Stimulated activated CD8-positive, alpha-beta memory T cell treated with anti-CD3 and anti-CD28 coated beads, Interleukin-7, amount 100 ng/mL, for 4 hours (primary cell): ENCODE measurements at regions not wholly inside any gene's neighbourhood (a gene's known extent, or its start where the extent isn't known, plus 50 kb on each side); places are given as distances from the start of the nearest gene placed in this dataset.
"Not testable (repeated sequence)": the region's sequence is repeated elsewhere in the genome, so short reads cannot be mapped to it uniquely, and the experiment has no call there.

ENCODE experiments used
- DNase-seq, 2 donors: peaks; one replicate each; pipeline ENCODE4 v3.0.0-alpha.2; 2020; ENCODE audit warnings: low read depth in 2 of 2

DNA sequence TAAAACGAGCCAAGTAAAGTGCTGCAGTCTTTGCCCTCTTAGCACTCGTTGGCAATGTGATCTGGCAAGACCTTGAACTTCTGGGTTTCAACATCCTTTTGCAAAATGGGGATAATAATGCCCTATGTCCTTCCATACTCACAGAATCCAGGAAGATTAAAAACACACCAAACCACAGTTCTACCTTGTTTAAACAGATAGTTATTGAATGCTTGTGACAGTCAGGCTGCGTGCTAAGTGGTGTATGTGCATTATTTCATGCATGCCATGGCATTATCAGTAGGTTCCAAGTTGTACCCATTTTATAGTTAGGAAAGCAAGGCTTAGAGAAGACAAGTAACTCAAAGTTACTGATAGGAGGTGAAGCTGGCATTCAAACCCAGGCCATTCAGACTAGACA, 308.6 kb upstream of the PROX1 start:
- no peak for DNase-seq

DNA sequence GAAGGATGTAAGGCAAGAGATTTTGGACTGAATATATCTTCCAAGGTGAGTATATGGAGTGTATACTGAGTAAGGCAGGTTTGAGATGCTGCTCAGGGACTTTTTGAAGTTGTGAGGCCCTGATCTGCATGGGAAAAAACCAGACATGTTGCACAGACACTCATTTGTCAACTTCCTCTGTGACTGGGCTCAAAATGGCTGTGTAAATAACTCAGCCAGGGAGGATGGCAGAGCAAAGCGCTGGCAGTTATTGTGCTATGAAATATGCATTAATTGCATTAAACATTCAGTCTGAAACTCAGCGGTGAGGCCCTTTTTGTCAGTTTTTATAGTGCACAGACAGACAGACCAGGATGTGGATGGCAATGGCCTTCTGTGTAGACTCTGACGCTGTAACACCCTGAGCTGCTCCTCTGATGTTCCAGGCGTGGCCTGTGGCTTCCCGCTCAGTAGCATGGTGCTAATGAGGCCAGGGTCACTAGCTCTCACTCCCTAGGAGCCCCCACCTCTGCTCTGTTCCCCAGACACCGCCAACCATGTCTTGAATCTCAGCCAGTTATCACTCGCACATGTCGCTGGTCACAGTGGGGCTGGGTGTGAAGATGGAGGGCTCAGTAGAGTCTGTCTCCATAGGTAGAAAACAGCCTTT, 307.0 kb upstream of the PROX1 start:
- DNase-seq = no peak

DNA sequence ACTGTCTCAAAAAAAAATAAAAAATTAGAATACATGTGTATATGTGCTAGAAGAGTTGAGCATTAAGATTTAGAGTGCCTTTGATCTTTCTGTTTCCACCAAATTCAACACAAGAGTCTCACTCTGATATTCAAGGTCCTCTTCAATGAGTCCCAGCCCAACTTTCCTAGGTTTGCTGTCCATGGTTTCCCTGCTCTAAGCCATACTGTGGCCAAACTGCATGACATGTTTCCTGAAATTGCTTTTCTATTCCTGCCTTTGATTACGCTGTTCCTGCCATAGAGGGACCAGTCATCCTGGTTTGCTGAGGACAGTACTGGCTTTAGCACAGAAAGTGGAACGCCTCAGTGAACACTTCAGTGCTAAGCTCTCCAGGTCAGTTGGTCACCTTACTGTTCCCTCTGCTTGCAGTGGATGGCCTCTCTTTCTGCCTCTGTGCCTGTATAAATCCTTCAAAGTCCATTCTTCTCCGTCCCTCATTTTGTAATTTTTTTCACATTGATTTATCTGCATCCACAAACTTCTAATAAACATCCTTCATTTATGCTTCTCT, 305.9 kb upstream of the PROX1 start:
- no peak for DNase-seq

DNA sequence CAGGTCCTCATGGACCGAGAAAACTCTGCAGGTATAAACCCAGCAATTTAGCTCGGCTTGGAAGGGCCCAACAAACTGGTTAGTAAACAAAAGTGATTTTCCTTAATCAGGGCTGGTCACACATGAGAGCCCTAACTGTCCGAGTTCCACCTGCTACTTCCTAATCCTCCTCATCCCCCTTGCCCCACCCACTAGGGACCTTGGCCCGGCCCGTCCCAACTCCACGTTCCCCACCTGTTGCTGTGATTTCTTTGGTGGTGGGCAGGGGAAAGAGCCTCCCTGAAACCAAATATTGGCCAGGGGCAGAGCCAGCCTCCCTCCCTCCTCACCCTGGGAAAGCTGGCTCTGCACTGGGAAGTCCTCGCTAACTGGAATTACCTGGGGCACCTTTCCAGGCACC, 304.2 kb upstream of the PROX1 start:
- no peak for DNase-seq

DNA sequence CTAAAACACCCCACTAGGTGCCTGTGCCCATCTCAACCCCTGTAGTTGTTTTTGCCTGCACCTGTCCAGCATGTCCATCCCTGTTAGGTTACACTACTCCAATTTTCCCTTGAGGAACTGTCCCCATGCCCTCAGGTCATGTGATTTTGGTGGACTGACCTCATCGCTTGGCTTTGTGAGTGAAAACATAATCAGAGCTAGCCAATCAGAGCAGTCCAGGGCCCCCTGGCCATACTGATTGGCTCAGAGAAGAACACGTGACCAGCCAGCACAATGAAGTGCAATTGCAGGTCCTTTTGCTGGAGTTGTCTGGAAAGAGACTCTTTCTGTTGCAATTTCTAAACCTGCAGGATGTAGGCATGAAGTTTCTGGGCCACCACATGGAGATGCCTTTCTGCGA, 303.3 kb upstream of the PROX1 start:
- DNase-seq = no peak

DNA sequence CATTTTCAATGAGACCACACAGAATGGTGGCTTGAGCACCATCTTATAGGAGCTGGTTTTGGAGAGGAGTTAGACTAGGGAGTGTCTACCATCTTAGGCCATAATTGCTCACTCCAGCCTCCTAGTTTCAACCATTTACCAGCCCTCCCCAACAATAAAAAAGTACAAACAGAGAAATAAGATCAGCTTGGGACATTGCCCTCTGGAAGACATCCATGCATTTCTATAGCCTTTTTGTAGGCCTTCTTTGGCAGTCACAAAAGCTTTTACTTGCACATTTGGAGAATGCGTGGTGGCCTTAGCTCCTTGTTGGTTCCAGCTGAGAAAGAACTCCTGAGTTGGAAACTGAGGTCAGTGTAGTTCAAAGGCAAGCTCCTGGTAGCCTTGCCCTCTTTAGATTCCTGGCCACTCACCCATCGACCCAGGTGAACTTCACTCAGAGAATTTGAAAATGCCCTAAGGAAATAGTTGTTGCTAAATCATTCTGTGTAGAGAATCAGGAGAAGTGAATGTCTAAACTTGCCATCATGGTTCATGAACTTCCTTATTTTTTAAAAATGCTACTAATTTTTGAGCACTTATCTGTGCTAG, 301.7 kb upstream of the PROX1 start:
- no peak for DNase-seq

DNA sequence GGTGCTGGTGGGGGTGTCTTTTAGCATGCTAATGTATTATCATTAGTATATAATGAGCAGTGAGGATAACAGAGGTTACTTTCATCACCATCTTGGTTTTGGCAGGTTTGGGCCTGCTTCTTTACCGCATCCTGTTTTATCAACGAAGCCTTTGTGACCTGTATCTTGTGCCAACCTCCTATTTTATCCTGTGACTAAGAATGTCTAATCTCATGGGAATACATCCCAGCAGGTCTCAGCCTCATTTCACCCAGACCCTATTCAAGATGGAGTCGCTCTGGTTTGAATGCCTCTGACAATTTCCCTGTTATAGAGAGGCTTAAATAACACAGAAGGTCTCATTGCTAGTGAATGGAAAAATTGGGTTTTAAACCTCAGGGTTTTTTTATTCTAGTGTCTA, 300.8 kb upstream of the PROX1 start:
- no peak for DNase-seq

DNA sequence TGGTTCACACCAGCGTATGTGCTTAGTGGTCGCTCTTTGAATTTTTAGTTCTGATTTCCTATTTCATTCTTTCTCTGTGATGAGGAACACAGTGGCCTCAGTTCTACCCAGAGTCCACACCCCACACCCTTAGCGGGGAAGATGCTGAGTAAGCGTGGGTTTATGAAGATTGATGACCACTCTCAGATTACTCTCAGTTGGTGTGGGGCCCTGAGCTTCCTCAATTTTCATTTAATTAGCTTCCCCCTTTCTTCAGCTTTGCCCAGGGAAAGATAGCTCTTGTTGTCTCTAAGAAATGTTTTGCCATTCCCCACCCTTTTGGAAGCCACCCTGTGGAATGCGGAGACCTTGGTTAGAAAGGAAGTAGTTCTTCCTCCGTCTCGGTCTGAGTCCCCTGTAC, 299.9 kb upstream of the PROX1 start:
- DNase-seq = no peak

DNA sequence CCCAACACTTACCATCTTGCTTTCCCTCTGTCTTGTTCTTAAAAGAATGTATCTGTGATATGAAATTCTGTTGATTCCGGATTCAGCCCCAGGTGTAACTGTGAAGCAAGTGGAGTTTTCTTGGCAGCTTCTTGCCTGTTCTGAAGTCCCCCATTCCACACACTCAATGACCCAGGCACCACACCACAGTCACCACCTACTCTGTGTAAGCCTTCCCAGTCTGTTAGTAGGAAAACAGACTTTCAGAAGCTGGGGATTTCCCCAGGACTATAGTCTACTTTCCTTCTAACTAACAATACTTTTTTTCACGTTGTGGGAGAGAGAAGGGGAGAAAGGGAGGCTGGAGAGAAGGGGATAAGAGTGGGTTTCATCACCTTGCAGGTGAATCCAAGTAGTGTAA, 299.1 kb upstream of the PROX1 start:
- DNase-seq = no peak

DNA sequence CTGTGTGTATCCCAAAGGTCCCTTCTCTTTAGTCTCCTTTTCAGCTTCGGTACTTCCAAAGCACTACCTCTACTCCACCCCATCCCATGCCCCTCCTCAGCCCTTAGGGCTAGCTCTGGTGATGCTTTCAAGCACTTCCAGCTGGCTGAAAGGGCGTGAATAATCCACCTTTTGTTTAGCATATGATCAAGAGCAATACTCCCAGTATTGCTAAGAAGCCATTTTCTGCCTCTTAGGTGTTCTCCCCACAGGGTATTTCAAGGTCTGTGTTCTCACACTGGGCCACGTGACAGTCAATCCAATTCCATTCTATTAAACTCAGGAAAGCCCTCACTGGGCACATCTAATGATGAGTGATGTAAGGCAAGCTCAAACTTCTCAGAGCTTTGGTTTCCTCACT, 298.5 kb upstream of the PROX1 start:
- no peak for DNase-seq

DNA sequence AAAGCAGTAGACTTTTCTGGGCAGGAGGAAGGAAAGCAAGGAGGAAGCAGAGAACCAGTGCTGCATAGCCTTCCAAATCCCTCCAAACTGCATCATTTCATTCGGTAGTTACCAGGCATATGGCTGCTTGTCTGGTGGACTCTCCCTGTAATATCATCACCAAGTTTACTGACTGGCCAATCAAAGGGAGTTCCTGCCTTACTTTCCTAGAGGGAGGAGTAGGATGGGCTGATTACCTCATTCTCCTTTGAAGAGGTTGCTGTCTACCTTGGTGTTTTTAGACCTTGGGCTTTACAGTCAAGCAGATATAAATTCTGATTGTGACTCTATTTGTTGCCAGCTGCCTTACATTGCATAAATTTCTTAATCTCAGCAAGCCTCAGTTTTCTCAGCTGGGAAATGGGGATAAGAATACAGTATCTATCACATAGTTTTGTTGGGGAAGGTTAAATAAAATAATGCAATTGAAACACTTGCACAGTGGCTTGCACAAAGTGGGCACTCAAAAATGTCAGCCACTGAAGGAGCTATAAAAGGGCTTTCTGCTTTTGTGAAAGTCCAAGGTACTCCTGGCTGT, 297.3 kb upstream of the PROX1 start:
- DNase-seq = no peak

DNA sequence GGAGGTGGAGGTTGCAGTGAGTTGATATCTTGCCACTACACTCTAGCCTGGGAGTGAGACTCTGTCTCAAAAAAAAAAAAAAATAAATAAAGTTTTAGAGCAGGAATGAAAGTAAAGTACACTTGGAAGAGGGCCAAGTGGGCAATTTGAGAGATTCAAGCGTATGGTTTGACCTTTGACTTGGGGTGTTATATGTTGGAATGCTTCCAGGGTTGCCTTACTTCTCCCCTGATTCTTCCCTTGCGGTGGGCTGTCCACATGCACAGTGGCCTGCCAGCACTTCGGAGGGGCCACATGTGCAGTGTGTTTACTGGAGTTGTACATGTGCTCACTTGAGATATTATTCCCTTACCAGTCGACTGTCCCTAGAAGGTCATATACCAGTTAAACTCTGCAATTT, 295.5 kb upstream of the PROX1 start:
- DNase-seq = no peak

DNA sequence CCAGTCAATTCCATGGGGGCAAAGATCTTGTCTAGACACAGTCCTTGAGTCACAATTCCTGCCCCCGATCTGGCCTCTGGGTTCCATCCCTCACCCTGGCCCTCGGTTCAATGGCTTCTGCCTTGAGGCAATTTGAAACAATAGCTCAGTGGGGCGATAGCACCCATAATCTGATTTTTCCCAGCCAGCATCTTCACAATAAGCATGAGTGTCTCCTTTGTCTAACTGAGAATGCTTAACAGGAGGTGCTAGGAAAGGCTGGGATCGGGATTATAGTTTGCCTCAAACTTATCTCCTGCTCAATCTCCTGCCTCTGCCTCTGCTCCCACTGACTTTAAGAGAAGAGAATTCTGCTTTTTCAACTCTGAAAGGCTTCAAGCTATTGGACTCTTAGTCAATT, 293.9 kb upstream of the PROX1 start:
- no peak for DNase-seq

DNA sequence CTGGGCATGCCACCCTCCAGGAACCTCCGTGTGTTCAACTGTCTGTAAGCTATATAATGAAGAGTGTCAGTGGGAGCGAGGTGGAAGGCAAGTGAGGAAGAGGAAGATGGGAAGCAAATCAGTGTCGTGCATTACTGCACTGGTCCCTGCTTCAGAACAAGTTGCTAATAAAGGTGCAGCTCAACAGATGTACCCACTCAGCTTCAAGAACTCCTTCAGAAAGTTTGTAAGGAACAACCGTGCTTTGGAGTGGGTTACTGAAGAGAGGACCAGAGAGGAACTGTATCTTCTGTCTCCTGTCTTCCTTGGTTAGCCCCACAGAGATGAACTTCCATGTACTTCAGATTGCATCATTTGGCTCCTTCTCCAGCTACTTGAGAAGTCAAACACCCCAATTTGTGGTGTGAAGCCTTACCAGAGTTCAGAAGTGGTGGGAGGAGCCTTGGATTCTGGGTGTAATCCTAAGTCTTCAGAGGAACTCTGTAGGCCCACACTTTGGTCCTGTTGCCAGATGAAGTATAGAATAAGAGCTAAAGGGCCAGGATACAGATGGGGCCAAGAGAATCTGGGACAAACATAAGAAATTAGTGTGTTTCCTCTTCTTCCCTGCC, 290.5 kb upstream of the PROX1 start:
- DNase-seq = no peak

DNA sequence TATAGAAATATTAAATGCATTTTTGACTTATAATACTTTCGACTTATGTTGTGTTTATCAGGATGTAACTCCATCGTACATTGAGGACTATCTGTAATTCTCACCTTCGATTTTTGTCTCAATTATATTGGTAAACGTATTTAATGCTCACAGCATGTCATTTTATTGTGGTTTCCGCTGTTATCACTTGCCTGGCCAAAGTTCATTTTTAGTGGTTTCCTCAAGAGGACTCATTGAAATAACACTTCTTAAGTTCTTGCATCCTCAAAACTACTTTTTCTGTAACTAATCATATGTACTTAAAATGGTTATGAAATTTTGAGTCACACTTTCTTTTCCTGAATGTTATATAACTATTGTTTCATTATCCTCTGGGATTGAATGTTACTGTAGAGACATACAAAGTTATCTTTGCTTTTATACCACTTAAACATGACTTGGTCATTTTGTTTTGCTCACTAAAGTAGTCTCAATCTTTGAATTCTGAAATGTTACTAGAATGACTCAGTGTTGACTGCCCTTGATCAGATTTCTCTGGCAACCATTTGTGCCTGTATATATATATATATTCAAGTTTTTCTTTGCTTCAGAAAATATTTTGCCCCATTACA, 289.6 kb upstream of the PROX1 start:
- no peak for DNase-seq

DNA sequence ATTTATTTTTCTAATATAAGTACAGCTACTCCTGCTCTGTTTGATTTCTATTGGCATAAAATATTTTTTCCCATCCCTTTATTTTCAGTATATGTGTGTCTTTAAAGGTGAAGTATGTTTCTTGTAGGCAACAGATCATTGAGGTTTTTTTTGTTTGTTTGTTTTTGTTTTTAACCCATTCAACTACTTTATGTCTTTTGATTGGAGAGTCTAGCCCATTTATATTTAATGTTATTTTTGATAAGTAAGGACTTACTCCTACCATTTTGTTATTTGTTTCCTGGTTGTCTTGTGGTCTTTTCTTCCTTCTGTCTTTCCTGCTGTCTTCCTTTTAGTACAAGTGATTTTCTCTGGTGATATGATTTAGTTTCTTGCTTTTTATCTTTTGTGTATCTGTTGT, 285.1 kb upstream of the PROX1 start:
- DNase-seq = no peak

DNA sequence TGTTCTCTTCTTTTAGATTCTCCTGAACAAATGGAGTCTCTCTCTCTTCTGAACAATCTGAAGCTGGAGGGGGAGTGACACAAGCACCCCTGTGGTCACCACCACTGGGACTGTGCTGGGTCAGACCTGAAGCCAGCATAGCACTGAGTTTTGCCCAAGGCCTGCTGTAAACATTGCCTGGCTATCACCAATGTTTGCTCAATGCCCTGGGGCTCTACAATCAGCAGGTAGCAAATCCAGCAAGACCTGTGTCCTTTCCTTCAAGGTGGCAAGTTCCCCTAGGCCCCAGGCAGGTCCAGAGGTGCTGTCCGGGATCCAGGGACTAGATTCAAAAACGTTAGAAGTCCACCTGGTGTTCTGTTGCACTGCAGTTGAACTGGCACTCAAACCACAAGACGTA, 282.8 kb upstream of the PROX1 start:
- DNase-seq = no peak

DNA sequence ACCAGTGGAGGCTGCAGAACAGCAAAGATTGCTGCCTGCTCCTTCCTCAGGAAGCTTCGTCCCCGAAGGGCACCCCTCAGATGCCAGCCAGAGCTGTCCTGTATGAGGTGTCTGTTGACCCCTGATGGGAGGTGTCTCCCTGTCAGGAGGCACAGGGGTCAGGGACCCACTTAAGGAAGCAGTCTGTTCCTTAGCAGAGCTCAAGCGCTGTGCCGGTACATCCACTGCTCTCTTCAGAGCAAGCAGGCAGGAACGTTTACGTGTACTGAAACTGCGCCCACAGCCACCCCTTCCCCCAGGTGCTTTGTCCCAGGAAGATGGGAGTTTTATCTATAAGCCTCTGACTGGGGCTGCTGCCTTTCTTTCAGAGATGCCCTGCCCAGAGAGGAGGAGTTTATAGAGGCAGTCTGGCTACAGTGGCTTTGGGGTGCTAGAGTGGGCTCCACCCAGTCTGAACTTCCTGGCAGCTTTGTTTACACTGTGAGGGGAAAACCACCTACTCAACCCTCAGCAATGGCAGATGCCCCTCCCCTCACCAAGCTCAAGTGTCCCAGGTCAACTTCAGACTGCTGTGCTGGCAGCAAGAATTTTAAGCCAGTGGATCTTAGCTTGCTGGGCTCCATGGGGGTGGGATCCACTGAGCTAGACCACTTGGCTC, 275.8 kb upstream of the PROX1 start:
- not testable (repeated sequence) for DNase-seq

DNA sequence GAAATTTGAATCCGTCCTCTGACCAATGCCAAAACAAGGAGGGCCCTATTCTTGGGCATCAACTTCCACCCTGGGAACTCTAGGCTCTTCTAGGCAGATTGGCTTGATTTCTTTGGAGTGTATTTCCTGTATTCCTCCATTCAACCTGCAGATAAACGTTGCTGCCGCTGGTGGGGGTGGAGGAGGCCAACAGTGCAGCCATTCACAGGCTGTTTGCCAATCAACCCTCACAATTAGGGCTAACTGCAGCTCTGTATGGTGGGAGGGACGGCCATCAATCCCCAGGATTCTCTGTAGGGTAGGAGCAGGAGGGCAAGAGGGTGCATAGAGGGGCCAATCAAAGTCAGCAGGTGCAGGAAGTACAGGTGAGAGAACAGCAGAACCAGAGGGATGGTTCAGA, 273.1 kb upstream of the PROX1 start:
- no peak for DNase-seq

DNA sequence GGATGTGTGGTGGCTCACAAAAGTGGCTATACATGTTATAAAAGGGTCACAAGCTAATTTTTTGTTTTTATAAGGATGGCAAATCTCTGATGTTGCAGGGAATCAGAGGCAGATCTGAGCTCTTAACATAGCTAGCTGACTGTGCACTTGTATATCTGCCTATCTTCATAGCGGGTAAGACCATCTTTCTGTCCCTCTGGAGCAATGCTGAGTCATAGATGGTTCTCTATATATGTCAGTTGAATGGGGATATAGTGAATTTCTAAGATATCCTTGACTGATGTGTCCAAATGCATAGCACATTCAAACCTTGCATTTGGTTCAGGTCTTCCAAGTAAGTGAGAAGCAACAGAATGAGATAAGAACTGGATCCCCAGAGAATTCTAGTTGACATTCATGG, 272.6 kb upstream of the PROX1 start:
- no peak for DNase-seq

DNA sequence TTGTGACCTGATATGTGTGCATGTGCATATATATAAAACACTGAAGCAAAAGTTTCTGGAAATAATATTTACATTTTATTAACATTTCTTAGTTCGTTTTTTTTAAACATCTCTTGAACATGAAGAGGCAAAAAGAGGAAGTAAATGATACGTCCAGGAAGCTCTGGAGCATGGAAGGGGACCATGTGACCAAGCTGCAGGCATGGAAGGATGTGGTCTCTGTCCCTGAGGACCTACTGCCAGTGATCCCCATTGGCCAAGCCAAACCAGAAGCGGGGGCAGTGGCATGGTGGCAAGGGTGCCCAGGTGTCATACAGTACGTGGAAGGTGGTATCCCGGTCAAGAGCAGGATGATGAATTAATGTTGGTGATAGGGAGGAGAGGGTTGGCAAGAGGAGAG, 268.3 kb upstream of the PROX1 start:
- DNase-seq = no peak

DNA sequence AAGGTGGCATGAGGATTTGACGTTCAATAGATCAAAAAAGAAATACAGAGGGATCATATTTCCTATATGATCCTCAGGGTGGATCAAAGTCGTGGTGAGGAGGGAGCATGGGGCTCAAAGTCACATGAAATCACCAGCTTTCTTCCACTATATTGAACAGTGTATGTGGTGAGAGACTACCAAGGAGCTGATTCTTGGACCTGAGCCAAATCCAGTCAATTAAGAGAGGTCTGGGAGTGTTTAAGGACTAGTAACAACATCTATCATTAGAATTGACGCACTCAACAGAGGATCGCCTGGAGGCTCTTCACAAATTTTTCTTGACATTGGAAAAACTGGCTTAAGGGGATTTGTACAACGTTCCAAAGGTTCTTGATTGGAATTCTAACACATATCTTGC, 267.7 kb upstream of the PROX1 start:
- no peak for DNase-seq
